WTC11 (cell line): ENCODE measurements at regions not wholly inside any gene's neighbourhood (a gene's known extent, or its start where the extent isn't known, plus 50 kb on each side); places are given as distances from the start of the nearest gene placed in this dataset.

ENCODE experiments used
- ATAC-seq: fragments of 200-7000 bp; cut with Tn5 transposase; 2 replicates; pipeline ENCODE4 v1.10.0; 2021; ENCODE audit warnings: mild to moderate bottlenecking, moderate library complexity
- CTCF ChIA-PET: fragments of 300-600 bp; sonication (Branson Sonifier 250); formaldehyde crosslinking; loops from one replicate; lab custom pipeline; 2021; ENCODE audit warnings: antibody characterized with exemption; lab: Charles Lee
- POLR2A ChIA-PET: fragments of 350-600 bp; sonication (Branson Sonifier 250); formaldehyde crosslinking; loops from one replicate; lab custom pipeline; 2021; ENCODE audit warnings: antibody characterized with exemption; lab: Charles Lee
- DNase-seq: peaks from one replicate; pipeline ENCODE4 v3.0.0; 2021; ENCODE audit warnings: low spot score
- H3K27ac Mint-ChIP-seq: 2 replicates; pipeline ENCODE4 v1.8.0; 2021; ENCODE audit warnings: mixed read lengths
- H3K27me3 Mint-ChIP-seq: 2 replicates; pipeline ENCODE4 v1.8.0; 2021; ENCODE audit warnings: low read depth, mild to moderate bottlenecking, moderate library complexity, mixed read lengths
- H3K36me3 Mint-ChIP-seq: 2 replicates; pipeline ENCODE4 v1.8.0; 2021; ENCODE audit warnings: mixed read lengths
- H3K4me1 Mint-ChIP-seq: 2 replicates; pipeline ENCODE4 v1.8.0; 2022; ENCODE audit warnings: mixed read lengths
- H3K4me3 Mint-ChIP-seq: 2 replicates; pipeline ENCODE4 v1.8.0; 2021; ENCODE audit warnings: mild to moderate bottlenecking, moderate library complexity, mixed read lengths
- H3K9me3 Mint-ChIP-seq: 2 replicates; pipeline ENCODE4 v1.8.0; 2021; ENCODE audit warnings: mixed read lengths
- CREB1 ChIP-seq: sonication (generic); formaldehyde crosslinking; IDR thresholded peaks from 2 replicates; pipeline ENCODE4 v1.8.0; 2023; ENCODE audit warnings: mild to moderate bottlenecking, missing genetic modification reagents
- CREM ChIP-seq: sonication (generic); formaldehyde crosslinking; IDR thresholded peaks from 2 replicates; pipeline ENCODE4 v1.8.1; 2022; ENCODE audit warnings: mild to moderate bottlenecking, missing genetic modification reagents, moderate library complexity
- GTF2I ChIP-seq: fragments of 250-450 bp; sonication (Bioruptor Pico); conservative IDR thresholded peaks from 2 replicates; pipeline ENCODE4 v1.4.0; 2021; ENCODE audit warnings: mild to moderate bottlenecking
- JUN ChIP-seq: sonication (generic); formaldehyde crosslinking; IDR thresholded peaks from 2 replicates; pipeline ENCODE4 v1.8.0; 2023; ENCODE audit warnings: mild to moderate bottlenecking, missing genetic modification reagents
- OVOL2 ChIP-seq: fragments of 250-450 bp; sonication (Bioruptor Pico); IDR thresholded peaks from 2 replicates; pipeline ENCODE4 v1.9.0; 2021; ENCODE audit warnings: mild to moderate bottlenecking, borderline replicate concordance
- SMAD3 ChIP-seq: sonication (generic); formaldehyde crosslinking; IDR thresholded peaks from 2 replicates; pipeline ENCODE4 v1.8.0; 2022; ENCODE audit warnings: missing genetic modification reagents, mild to moderate bottlenecking, borderline replicate concordance
- TEAD1 ChIP-seq: sonication (generic); formaldehyde crosslinking; IDR thresholded peaks from 2 replicates; pipeline ENCODE4 v1.8.0; 2022; ENCODE audit warnings: mild to moderate bottlenecking, missing genetic modification reagents
- ZNF317 ChIP-seq: sonication (generic); formaldehyde crosslinking; IDR thresholded peaks from 2 replicates; pipeline ENCODE4 v1.8.1; 2023; ENCODE audit warnings: low read depth, mild to moderate bottlenecking, moderate library complexity, missing genetic modification reagents, borderline replicate concordance
- TF ChIP-seq, protein P1 (sequence below): sonication (generic); formaldehyde crosslinking; IDR thresholded peaks from 2 replicates; pipeline ENCODE4 v1.8.1; 2023; ENCODE audit warnings: mild to moderate bottlenecking, missing genetic modification reagents, moderate library complexity
- TF ChIP-seq, protein P2 (sequence below): sonication (generic); formaldehyde crosslinking; IDR thresholded peaks from 2 replicates; pipeline ENCODE4 v1.8.0; 2022; ENCODE audit warnings: mild to moderate bottlenecking, missing genetic modification reagents
- TF ChIP-seq, protein P3 (sequence below): sonication (generic); formaldehyde crosslinking; IDR thresholded peaks from 2 replicates; pipeline ENCODE4 v1.8.0; 2023; ENCODE audit warnings: mild to moderate bottlenecking, missing genetic modification reagents
- TF ChIP-seq, protein P4 (sequence below): sonication (generic); formaldehyde crosslinking; IDR thresholded peaks from 2 replicates; pipeline ENCODE4 v1.8.0; 2023; ENCODE audit warnings: missing genetic modification reagents, mild to moderate bottlenecking, borderline replicate concordance
- TF ChIP-seq, protein P5 (sequence below): sonication (generic); formaldehyde crosslinking; IDR thresholded peaks from 2 replicates; pipeline ENCODE4 v1.8.1; 2023; ENCODE audit warnings: mild to moderate bottlenecking, missing genetic modification reagents, borderline replicate concordance
- TF ChIP-seq, protein P6 (sequence below): fragments of 250-450 bp; sonication (Bioruptor Pico); IDR thresholded peaks from 2 replicates; pipeline ENCODE4 v1.9.0; 2021; ENCODE audit warnings: moderate library complexity, mild to moderate bottlenecking, inconsistent platforms, borderline replicate concordance

DNA sequence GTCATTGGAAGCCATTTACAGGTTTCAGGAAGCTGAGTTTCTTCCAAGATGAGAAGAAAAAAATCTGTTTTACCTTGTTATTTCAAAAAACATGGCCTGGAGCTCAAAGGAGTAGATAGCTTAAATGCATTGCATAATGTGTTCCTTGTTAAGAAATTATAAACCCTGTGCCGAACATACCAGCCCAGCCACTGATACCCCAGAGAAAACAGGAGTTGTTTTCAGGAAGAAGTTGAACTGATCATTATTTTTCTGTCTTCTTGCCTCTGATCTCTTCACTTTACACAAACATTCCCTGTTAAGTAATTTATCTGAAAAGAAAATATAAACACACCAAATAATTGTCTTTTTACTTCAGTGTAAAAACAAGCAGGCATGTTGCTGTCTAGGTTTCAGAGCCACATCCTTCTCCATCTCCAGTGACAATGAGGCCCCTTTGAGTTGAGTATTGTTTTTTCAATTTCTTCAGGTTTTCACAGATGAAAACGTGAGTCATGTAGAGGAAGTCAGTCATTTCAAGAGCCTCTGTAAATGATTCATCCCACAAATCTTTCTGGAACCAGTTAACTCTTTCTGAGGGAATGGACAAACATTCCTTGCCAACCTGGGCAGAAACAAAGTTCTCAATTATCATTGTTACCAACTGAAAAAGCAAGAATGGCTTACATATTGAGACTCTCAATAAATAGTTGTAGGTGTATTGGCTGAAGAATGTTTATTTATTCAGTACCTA is 244.2 kb downstream of the IPMK start (continued):
- TF ChIP-seq, protein P1, sequence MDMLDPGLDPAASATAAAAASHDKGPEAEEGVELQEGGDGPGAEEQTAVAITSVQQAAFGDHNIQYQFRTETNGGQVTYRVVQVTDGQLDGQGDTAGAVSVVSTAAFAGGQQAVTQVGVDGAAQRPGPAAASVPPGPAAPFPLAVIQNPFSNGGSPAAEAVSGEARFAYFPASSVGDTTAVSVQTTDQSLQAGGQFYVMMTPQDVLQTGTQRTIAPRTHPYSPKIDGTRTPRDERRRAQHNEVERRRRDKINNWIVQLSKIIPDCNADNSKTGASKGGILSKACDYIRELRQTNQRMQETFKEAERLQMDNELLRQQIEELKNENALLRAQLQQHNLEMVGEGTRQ = no peak
- TF ChIP-seq TEAD1 (no peak), CREB1 (CRISPR knock-in tag) (no peak), OVOL2 (CRISPR knock-in tag) (no peak), GTF2I (no peak), CREM (CRISPR knock-in tag) (no peak)
- TF ChIP-seq, protein P2, sequence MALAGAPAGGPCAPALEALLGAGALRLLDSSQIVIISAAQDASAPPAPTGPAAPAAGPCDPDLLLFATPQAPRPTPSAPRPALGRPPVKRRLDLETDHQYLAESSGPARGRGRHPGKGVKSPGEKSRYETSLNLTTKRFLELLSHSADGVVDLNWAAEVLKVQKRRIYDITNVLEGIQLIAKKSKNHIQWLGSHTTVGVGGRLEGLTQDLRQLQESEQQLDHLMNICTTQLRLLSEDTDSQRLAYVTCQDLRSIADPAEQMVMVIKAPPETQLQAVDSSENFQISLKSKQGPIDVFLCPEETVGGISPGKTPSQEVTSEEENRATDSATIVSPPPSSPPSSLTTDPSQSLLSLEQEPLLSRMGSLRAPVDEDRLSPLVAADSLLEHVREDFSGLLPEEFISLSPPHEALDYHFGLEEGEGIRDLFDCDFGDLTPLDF (CRISPR knock-in tag) = no peak

DNA sequence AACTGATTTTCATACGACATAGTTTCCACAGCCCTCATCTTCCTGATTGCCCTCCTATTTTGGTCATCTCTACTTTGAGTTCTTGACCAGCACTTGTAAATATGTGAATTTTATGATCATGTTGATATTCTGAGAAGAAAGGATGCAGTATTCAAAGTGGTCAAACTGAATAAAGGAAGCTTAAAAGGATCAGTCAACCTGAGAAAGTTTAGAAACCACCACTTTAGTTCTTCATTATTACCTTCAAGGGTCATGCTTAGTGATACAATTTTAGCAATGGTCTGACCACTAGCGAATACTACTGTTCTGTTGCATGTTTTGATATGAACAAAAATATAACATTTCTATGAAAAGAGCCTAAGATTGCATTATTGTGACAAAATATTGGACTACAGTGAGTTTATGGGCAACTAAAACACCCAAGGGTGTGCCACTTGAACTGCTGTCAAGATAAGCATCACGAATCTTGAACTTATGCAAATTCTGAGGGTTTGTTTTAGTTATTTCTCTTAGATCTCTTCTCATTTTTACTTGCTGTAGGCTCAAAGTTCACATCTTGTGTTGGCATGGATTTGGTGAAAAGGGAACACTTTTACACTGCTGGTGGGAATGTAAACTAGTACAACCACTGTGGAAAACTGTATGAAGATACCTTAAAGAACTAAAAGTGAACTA is 247.7 kb downstream of the IPMK start:
- TF ChIP-seq JUN (no peak), ZNF317 (CRISPR knock-in tag) (no peak), SMAD3 (CRISPR knock-in tag) (no peak)
- TF ChIP-seq, protein P3, sequence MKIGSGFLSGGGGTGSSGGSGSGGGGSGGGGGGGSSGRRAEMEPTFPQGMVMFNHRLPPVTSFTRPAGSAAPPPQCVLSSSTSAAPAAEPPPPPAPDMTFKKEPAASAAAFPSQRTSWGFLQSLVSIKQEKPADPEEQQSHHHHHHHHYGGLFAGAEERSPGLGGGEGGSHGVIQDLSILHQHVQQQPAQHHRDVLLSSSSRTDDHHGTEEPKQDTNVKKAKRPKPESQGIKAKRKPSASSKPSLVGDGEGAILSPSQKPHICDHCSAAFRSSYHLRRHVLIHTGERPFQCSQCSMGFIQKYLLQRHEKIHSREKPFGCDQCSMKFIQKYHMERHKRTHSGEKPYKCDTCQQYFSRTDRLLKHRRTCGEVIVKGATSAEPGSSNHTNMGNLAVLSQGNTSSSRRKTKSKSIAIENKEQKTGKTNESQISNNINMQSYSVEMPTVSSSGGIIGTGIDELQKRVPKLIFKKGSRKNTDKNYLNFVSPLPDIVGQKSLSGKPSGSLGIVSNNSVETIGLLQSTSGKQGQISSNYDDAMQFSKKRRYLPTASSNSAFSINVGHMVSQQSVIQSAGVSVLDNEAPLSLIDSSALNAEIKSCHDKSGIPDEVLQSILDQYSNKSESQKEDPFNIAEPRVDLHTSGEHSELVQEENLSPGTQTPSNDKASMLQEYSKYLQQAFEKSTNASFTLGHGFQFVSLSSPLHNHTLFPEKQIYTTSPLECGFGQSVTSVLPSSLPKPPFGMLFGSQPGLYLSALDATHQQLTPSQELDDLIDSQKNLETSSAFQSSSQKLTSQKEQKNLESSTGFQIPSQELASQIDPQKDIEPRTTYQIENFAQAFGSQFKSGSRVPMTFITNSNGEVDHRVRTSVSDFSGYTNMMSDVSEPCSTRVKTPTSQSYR (CRISPR knock-in tag) = no peak
- TF ChIP-seq, protein P4, sequence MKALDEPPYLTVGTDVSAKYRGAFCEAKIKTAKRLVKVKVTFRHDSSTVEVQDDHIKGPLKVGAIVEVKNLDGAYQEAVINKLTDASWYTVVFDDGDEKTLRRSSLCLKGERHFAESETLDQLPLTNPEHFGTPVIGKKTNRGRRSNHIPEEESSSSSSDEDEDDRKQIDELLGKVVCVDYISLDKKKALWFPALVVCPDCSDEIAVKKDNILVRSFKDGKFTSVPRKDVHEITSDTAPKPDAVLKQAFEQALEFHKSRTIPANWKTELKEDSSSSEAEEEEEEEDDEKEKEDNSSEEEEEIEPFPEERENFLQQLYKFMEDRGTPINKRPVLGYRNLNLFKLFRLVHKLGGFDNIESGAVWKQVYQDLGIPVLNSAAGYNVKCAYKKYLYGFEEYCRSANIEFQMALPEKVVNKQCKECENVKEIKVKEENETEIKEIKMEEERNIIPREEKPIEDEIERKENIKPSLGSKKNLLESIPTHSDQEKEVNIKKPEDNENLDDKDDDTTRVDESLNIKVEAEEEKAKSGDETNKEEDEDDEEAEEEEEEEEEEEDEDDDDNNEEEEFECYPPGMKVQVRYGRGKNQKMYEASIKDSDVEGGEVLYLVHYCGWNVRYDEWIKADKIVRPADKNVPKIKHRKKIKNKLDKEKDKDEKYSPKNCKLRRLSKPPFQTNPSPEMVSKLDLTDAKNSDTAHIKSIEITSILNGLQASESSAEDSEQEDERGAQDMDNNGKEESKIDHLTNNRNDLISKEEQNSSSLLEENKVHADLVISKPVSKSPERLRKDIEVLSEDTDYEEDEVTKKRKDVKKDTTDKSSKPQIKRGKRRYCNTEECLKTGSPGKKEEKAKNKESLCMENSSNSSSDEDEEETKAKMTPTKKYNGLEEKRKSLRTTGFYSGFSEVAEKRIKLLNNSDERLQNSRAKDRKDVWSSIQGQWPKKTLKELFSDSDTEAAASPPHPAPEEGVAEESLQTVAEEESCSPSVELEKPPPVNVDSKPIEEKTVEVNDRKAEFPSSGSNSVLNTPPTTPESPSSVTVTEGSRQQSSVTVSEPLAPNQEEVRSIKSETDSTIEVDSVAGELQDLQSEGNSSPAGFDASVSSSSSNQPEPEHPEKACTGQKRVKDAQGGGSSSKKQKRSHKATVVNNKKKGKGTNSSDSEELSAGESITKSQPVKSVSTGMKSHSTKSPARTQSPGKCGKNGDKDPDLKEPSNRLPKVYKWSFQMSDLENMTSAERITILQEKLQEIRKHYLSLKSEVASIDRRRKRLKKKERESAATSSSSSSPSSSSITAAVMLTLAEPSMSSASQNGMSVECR (CRISPR knock-in tag) = no peak
- TF ChIP-seq, protein P5, sequence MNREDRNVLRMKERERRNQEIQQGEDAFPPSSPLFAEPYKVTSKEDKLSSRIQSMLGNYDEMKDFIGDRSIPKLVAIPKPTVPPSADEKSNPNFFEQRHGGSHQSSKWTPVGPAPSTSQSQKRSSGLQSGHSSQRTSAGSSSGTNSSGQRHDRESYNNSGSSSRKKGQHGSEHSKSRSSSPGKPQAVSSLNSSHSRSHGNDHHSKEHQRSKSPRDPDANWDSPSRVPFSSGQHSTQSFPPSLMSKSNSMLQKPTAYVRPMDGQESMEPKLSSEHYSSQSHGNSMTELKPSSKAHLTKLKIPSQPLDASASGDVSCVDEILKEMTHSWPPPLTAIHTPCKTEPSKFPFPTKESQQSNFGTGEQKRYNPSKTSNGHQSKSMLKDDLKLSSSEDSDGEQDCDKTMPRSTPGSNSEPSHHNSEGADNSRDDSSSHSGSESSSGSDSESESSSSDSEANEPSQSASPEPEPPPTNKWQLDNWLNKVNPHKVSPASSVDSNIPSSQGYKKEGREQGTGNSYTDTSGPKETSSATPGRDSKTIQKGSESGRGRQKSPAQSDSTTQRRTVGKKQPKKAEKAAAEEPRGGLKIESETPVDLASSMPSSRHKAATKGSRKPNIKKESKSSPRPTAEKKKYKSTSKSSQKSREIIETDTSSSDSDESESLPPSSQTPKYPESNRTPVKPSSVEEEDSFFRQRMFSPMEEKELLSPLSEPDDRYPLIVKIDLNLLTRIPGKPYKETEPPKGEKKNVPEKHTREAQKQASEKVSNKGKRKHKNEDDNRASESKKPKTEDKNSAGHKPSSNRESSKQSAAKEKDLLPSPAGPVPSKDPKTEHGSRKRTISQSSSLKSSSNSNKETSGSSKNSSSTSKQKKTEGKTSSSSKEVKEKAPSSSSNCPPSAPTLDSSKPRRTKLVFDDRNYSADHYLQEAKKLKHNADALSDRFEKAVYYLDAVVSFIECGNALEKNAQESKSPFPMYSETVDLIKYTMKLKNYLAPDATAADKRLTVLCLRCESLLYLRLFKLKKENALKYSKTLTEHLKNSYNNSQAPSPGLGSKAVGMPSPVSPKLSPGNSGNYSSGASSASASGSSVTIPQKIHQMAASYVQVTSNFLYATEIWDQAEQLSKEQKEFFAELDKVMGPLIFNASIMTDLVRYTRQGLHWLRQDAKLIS (CRISPR knock-in tag) = no peak
- TF ChIP-seq, protein P6, sequence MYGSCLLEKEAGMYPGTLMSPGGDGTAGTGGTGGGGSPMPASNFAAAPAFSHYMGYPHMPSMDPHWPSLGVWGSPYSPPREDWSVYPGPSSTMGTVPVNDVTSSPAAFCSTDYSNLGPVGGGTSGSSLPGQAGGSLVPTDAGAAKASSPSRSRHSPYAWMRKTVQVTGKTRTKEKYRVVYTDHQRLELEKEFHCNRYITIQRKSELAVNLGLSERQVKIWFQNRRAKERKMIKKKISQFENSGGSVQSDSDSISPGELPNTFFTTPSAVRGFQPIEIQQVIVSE = no peak
- Mint-ChIP-seq H3K9me3 (peaks cover 80% of the 10 kb centered on the region), H3K36me3 (peaks cover 58% of the 10 kb centered on the region), H3K4me1 (peaks cover 22% of the 10 kb centered on the region), H3K27me3 (peaks cover 7% of the 10 kb centered on the region), H3K27ac (no peak overlapping the region), H3K4me3 (no peak overlapping the region)
- POLR2A ChIA-PET = no interaction called here
- no peak for DNase-seq
- ATAC-seq = no peak
- CTCF ChIA-PET = no interaction called here
